Keratinocyte (primary cell): ENCODE measurements at regions not wholly inside any gene's neighbourhood (a gene's known extent, or its start where the extent isn't known, plus 50 kb on each side); places are given as distances from the start of the nearest gene placed in this dataset.

Experiments
- EZH2 ChIP-seq: IDR thresholded peaks from one replicate; pipeline ENCODE4 v1.6.1; 2012; ENCODE audit warnings: inconsistent platforms, mild to moderate bottlenecking, low read length, moderate library complexity
- TF ChIP-seq, protein P1 (sequence below), 3 experiments: IDR thresholded peaks in 1 of 3; conservative IDR thresholded peaks in 1 of 3; optimal IDR thresholded peaks in 1 of 3; 2 replicates in 2 of 3; 3 replicates in 1 of 3; pipeline versions ENCODE3 to v1.5.1; 2011; ENCODE audit warnings: low read length in 3 of 3, mild to moderate bottlenecking in 3 of 3, moderate library complexity in 2 of 3, control low read depth in 1 of 3, inconsistent platforms in 1 of 3; ENCODE audit not compliant: insufficient read depth in 2 of 3; ENCODE audit errors: extremely low read depth in 1 of 3

GRCh38 chr4:58551676-58552075 is 1441.5 kb upstream of the IGFBP7 start:
- no peak for TF ChIP-seq EZH2
- TF ChIP-seq, protein P1, sequence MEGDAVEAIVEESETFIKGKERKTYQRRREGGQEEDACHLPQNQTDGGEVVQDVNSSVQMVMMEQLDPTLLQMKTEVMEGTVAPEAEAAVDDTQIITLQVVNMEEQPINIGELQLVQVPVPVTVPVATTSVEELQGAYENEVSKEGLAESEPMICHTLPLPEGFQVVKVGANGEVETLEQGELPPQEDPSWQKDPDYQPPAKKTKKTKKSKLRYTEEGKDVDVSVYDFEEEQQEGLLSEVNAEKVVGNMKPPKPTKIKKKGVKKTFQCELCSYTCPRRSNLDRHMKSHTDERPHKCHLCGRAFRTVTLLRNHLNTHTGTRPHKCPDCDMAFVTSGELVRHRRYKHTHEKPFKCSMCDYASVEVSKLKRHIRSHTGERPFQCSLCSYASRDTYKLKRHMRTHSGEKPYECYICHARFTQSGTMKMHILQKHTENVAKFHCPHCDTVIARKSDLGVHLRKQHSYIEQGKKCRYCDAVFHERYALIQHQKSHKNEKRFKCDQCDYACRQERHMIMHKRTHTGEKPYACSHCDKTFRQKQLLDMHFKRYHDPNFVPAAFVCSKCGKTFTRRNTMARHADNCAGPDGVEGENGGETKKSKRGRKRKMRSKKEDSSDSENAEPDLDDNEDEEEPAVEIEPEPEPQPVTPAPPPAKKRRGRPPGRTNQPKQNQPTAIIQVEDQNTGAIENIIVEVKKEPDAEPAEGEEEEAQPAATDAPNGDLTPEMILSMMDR (optimal IDR thresholded peaks at IDR 0.05 in 1 of 3, IDR thresholded peaks at IDR 0.05 in 1 of 3, conservative IDR thresholded peaks at IDR 0.05 in 1 of 3; ENCODE audit: extremely low read depth in 1 of 3, insufficient read depth in 2 of 3, low read length in 3 of 3): no peak
